ENCODE measurements at regions not wholly inside any gene's neighbourhood (a gene's known extent, or its start where the extent isn't known, plus 50 kb on each side); places are given as distances from the start of the nearest gene placed in this dataset.
"Not testable (repeated sequence)": the region's sequence is repeated elsewhere in the genome, so short reads cannot be mapped to it uniquely, and the experiment has no call there.

GRCh38 chr10:31129880-31130405, 98.3 kb upstream of the ZNF438 start:
- H3K36me3 Mint-ChIP-seq = no peaks in the 10 kb centered on the region
- no peak overlapping the region for H3K4me3 Mint-ChIP-seq
- no peak overlapping the region for H3K27ac Mint-ChIP-seq
- ATAC-seq (no peak), DNase-seq (no peak)
- H3K27me3 Mint-ChIP-seq = no peaks in the 10 kb centered on the region
- H3K9me3 Mint-ChIP-seq (ENCODE audit: low read depth) = no peaks in the 10 kb centered on the region
- CTCF ChIA-PET = no interaction called here
- H3K4me1 Mint-ChIP-seq = peaks cover 14% of the 10 kb centered on the region

DNA sequence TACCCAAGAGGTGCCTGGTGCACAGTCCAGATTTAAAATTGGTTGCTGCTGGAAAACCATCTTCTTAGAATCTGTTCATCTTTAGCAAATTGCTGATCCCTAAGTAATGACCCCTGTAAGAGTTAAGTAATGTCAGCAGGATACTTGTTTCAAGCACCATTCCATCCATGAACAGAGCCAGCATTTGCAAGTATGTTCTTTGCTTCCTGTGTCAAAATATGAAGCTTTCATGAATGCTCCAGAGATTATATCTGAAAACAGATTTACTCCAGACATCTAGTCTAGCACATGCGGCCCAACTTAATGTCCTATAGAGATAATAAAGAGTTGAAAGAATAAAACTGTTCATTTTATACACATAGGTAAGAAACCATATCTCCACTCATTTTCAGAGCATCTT, 98.7 kb upstream of the ZNF438 start:
- Mint-ChIP-seq H3K27me3 (no peaks in the 10 kb centered on the region), H3K36me3 (no peaks in the 10 kb centered on the region), H3K27ac (no peak overlapping the region), H3K9me3 (ENCODE audit: low read depth) (no peaks in the 10 kb centered on the region), H3K4me3 (no peak overlapping the region), H3K4me1 (peaks cover 18% of the 10 kb centered on the region)
- DNase-seq (no peak), ATAC-seq (no peak)
- CTCF ChIA-PET = no interaction called here

GRCh38 chr10:31131251-31131650, 99.6 kb upstream of the ZNF438 start:
- Mint-ChIP-seq H3K27me3 (no peaks in the 10 kb centered on the region), H3K9me3 (ENCODE audit: low read depth) (no peaks in the 10 kb centered on the region), H3K27ac (no peak overlapping the region), H3K36me3 (no peaks in the 10 kb centered on the region), H3K4me3 (no peak overlapping the region), H3K4me1 (peaks cover 24% of the 10 kb centered on the region)
- CTCF ChIA-PET = interaction anchor here (0.9 to 1.0 kb wide), 3 partner anchors 48 to 99 kb away, joined by 3 to 4 read pairs (median 3); partner anchors contain the start of gene ZNF438
- no peak for ATAC-seq
- no peak for DNase-seq

- DNase-seq (no peak), ATAC-seq (no peak)
- CTCF ChIA-PET = interaction anchor here (2.2 kb wide), 1 partner anchor 11 kb away, joined by 7 read pairs; no protein-coding TSS in a partner anchor
- peak overlapping the region; percentile 34 for H3K4me3 Mint-ChIP-seq
- H3K4me1 Mint-ChIP-seq = peaks cover 38% of the 10 kb centered on the region
- H3K9me3 Mint-ChIP-seq (ENCODE audit: low read depth) = no peaks in the 10 kb centered on the region
- no peak overlapping the region for H3K27ac Mint-ChIP-seq
- H3K27me3 Mint-ChIP-seq = no peaks in the 10 kb centered on the region
- H3K36me3 Mint-ChIP-seq = no peaks in the 10 kb centered on the region
Measured at GRCh38 chr10:31132681-31133244, 101.1 kb upstream of the ZNF438 start.

DNA sequence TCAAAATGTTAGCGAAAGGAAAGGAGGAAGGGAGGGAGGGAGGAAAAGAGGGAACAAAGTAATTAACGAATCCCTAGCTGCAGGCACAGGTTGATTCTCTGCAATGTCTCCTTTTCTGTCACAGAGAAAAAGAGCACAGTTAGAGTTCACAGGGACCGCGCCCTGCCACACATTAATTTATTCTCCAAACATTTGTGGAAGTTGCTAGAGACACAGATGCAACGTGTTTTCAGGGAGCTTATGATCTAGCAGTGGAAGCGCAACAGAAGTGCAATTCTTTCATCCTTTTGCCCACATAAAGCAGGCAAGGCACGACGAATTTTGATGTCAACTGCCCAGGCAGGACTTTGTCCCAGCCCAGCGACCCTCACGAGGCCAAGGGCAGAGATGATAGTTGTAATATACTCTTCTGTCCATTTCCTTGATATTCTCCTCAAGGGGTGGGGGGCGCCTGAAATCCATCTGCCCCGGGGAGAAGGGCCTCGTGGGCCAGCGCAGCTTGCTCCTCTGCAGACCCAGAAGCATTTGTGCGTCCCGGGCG, 101.7 kb upstream of the ZNF438 start:
- ATAC-seq = no peak
- Mint-ChIP-seq H3K4me1 (peaks cover 39% of the 10 kb centered on the region), H3K27me3 (no peaks in the 10 kb centered on the region), H3K36me3 (no peaks in the 10 kb centered on the region), H3K9me3 (ENCODE audit: low read depth) (no peaks in the 10 kb centered on the region), H3K4me3 (peak overlapping the region; percentile 34), H3K27ac (peak overlapping the region; percentile 52)
- CTCF ChIA-PET = interaction anchor here (2.2 kb wide), 1 partner anchor 12 kb away, joined by 7 read pairs; no protein-coding TSS in a partner anchor
- no peak for DNase-seq

- ATAC-seq = peak; percentile 70
Measured at GRCh38 chr10:31133792-31134310, 102.2 kb upstream of the ZNF438 start.

GRCh38 chr10:31134311-31134952, 102.8 kb upstream of the ZNF438 start:
- CTCF ChIA-PET = interaction anchor here (0.6 to 1.1 kb wide), 2 partner anchors 115 to 351 kb away, joined by 3 to 5 read pairs; no protein-coding TSS in a partner anchor
- H3K27me3 Mint-ChIP-seq = no peaks in the 10 kb centered on the region
- H3K4me3 Mint-ChIP-seq = peak overlapping the region; percentile 61
- peak overlapping the region; percentile 73 for H3K27ac Mint-ChIP-seq
- H3K4me1 Mint-ChIP-seq = peaks cover 39% of the 10 kb centered on the region
- peak; percentile 29 for ATAC-seq
- no peaks in the 10 kb centered on the region for H3K9me3 Mint-ChIP-seq (ENCODE audit: low read depth)
- no peak for DNase-seq
- H3K36me3 Mint-ChIP-seq = no peaks in the 10 kb centered on the region

More at GRCh38 chr10:31133792-31134310, 102.2 kb upstream of the ZNF438 start:
- Mint-ChIP-seq H3K4me1 (peaks cover 39% of the 10 kb centered on the region), H3K36me3 (no peaks in the 10 kb centered on the region), H3K4me3 (peak overlapping the region; percentile 61), H3K9me3 (ENCODE audit: low read depth) (no peaks in the 10 kb centered on the region), H3K27ac (peak overlapping the region; percentile 70), H3K27me3 (no peaks in the 10 kb centered on the region)
- peak; percentile 77 for DNase-seq
- CTCF ChIA-PET = interaction anchor here (0.6 to 2.2 kb wide), 3 partner anchors 13 to 351 kb away, joined by 3 to 7 read pairs (median 5); no protein-coding TSS in a partner anchor

GRCh38 chr10:31135171-31135570, 103.5 kb upstream of the ZNF438 start:
- no peak for ATAC-seq
- CTCF ChIA-PET = no interaction called here
- DNase-seq = no peak
- Mint-ChIP-seq H3K9me3 (ENCODE audit: low read depth) (no peaks in the 10 kb centered on the region), H3K27ac (peak overlapping the region; percentile 9), H3K27me3 (no peaks in the 10 kb centered on the region), H3K4me1 (peaks cover 39% of the 10 kb centered on the region), H3K36me3 (no peaks in the 10 kb centered on the region), H3K4me3 (no peak overlapping the region)

- DNase-seq; H3K9me3 Mint-ChIP-seq (ENCODE audit: low read depth); H3K27ac Mint-ChIP-seq; H3K4me3 Mint-ChIP-seq; ATAC-seq; H3K36me3 Mint-ChIP-seq; H3K27me3 Mint-ChIP-seq: not testable (repeated sequence)
- CTCF ChIA-PET = interaction anchor here (1.2 to 2.0 kb wide), 3 partner anchors 36 to 384 kb away, joined by 3 to 5 read pairs (median 3); no protein-coding TSS in a partner anchor
- peaks cover 39% of the 10 kb centered on the region for H3K4me1 Mint-ChIP-seq
Measured at GRCh38 chr10:31135791-31136190, 104.1 kb upstream of the ZNF438 start.

GRCh38 chr10:31136386-31136785, 104.7 kb upstream of the ZNF438 start:
- DNase-seq = no peak
- no peaks in the 10 kb centered on the region for H3K9me3 Mint-ChIP-seq (ENCODE audit: low read depth)
- no peak overlapping the region for H3K4me3 Mint-ChIP-seq
- ATAC-seq = no peak
- CTCF ChIA-PET = interaction anchor here (1.2 to 2.0 kb wide), 3 partner anchors 37 to 384 kb away, joined by 3 to 5 read pairs (median 3); no protein-coding TSS in a partner anchor
- peaks cover 39% of the 10 kb centered on the region for H3K4me1 Mint-ChIP-seq
- no peak overlapping the region for H3K27ac Mint-ChIP-seq
- no peaks in the 10 kb centered on the region for H3K36me3 Mint-ChIP-seq
- no peaks in the 10 kb centered on the region for H3K27me3 Mint-ChIP-seq

- peak; percentile 37 for ATAC-seq
- no peak overlapping the region for H3K4me3 Mint-ChIP-seq
- CTCF ChIA-PET = interaction anchor here (1.2 to 2.0 kb wide), 5 partner anchors 9 to 385 kb away, joined by 3 to 5 read pairs (median 3); no protein-coding TSS in a partner anchor
Measured at GRCh38 chr10:31136930-31137885, 105.5 kb upstream of the ZNF438 start.

DNA sequence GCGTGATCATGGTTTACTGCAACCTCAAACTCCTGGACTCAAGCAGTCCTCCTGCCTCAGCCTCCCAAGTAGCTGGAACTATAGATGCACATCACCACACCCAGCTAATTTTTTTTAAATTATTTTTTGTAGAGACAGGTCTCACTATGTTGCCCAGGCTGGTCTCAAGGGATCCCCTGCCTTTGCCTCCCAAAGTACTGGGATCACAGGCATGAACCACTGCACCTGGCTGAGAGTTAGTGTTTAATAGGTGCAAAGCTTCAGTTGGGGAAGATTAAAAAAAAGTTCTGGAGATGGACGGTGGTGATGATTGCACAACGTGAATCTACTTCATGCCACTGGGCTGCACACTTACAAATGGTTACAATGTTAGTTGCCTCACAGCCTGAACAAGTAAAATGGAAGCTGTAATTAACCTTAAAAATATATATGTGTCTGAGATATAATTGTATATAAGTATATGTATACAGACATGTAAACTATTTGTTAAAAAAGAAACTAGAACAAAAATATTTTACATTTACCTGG, 106.4 kb upstream of the ZNF438 start:
- H3K9me3 Mint-ChIP-seq (ENCODE audit: low read depth) = no peaks in the 10 kb centered on the region
- H3K27ac Mint-ChIP-seq = no peak overlapping the region
- H3K36me3 Mint-ChIP-seq = no peaks in the 10 kb centered on the region
- no peak overlapping the region for H3K4me3 Mint-ChIP-seq
- H3K4me1 Mint-ChIP-seq = peaks cover 37% of the 10 kb centered on the region
- CTCF ChIA-PET = interaction anchor here (1.2 to 2.0 kb wide), 3 partner anchors 8 to 386 kb away, joined by 3 to 5 read pairs (median 3); no protein-coding TSS in a partner anchor
- DNase-seq (no peak), ATAC-seq (no peak)
- no peaks in the 10 kb centered on the region for H3K27me3 Mint-ChIP-seq

More at GRCh38 chr10:31136930-31137885, 105.5 kb upstream of the ZNF438 start:
- Mint-ChIP-seq H3K36me3 (no peaks in the 10 kb centered on the region), H3K9me3 (ENCODE audit: low read depth) (no peaks in the 10 kb centered on the region), H3K27ac (peak overlapping the region; percentile 70), H3K4me1 (peaks cover 39% of the 10 kb centered on the region), H3K27me3 (no peaks in the 10 kb centered on the region)
- no peak for DNase-seq

All from activated CD8-positive, alpha-beta memory T cell treated with anti-CD3 and anti-CD28 coated beads, Interleukin-2, amount 10 ng/mL, durations not matched to agents 7 days and 5 days (primary cell).